Panc1 (cell line): ENCODE measurements at regions not wholly inside any gene's neighbourhood (a gene's known extent, or its start where the extent isn't known, plus 50 kb on each side); places are given as distances from the start of the nearest gene placed in this dataset.

Source experiments
- ATAC-seq: fragments of 200-7000 bp; cut with Tn5 transposase; 2 replicates; pipeline ENCODE4 v1.9.1; 2020; ENCODE audit warnings: mild to moderate bottlenecking, moderate library complexity
- BruUV-seq: library from RNA; stranded (reverse); fragments of 400-500 nt; replicated peaks from 2 replicates; lab custom pipeline; 2021; lab: Mats Ljungman, UMichigan
- CTCF ChIA-PET: fragments of 300-600 bp; sonication (Branson Sonifier 250); formaldehyde crosslinking; loops from one replicate; lab custom pipeline; 2022; ENCODE audit warnings: antibody characterized with exemption; lab: Charles Lee
- POLR2A ChIA-PET: fragments of 300-600 bp; sonication (Branson Sonifier 250); formaldehyde crosslinking; loops from one replicate; lab custom pipeline; 2022; ENCODE audit warnings: antibody characterized with exemption; lab: Charles Lee
- DNase-seq: peaks from one replicate; pipeline ENCODE4 v3.0.0-alpha.2; 2010; ENCODE audit warnings: low read depth, low spot score
- H3K27ac ChIP-seq: 2 replicates; pipeline ENCODE4 v1.5.1; 2011; ENCODE audit warnings: mild to moderate bottlenecking, low read length, inconsistent platforms
- H3K27me3 ChIP-seq: fragments of 200-500 bp; sonication (Bioruptor generic); 2 replicates; pipeline ENCODE4 v1.6.0; 2014; ENCODE audit warnings: low read length, inconsistent platforms; ENCODE audit not compliant: control insufficient read depth, insufficient read depth
- H3K36me3 ChIP-seq: fragments of 200-500 bp; sonication (Bioruptor generic); 2 replicates; pipeline ENCODE4 v1.5.1; 2014; ENCODE audit warnings: inconsistent platforms, mild to moderate bottlenecking, low read length, moderate library complexity; ENCODE audit not compliant: control insufficient read depth, insufficient read depth
- H3K4me1 ChIP-seq: 2 replicates; pipeline ENCODE4 v1.5.1; 2011; ENCODE audit warnings: inconsistent platforms, mild to moderate bottlenecking, low read length, moderate library complexity; ENCODE audit not compliant: control insufficient read depth, insufficient read depth
- H3K4me3 ChIP-seq, 2 experiments: 2 replicates each; pipeline ENCODE4 v1.5.1; 2011 to 2012; ENCODE audit warnings: low read depth in 2 of 2, low read length in 2 of 2, mild to moderate bottlenecking in 2 of 2, inconsistent platforms in 1 of 2, moderate library complexity in 1 of 2
- H3K9me3 ChIP-seq: fragments of 200-500 bp; sonication (Bioruptor generic); 2 replicates; pipeline ENCODE4 v1.5.1; 2014; ENCODE audit warnings: low read depth, mild to moderate bottlenecking, inconsistent platforms, low read length, moderate library complexity; ENCODE audit not compliant: control insufficient read depth, insufficient read depth
- CTCF ChIP-seq: fragments of 450-650 bp; IDR thresholded peaks from 2 replicates; pipeline ENCODE4 v1.5.1; 2017; ENCODE audit warnings: mild to moderate bottlenecking
- POLR2AphosphoS5 ChIP-seq: IDR thresholded peaks from 2 replicates; pipeline ENCODE4 v1.6.1; 2012; ENCODE audit warnings: mild to moderate bottlenecking, low read depth, low read length, moderate library complexity
- SIN3A ChIP-seq: IDR thresholded peaks from 2 replicates; pipeline ENCODE4 v1.6.1; 2012; ENCODE audit warnings: low read depth, mild to moderate bottlenecking, low read length, moderate library complexity, borderline replicate concordance; ENCODE audit not compliant: insufficient read depth
- TCF7L2 ChIP-seq: IDR thresholded peaks from 2 replicates; pipeline ENCODE4 v1.6.1; 2011; ENCODE audit warnings: mild to moderate bottlenecking, low read depth, low read length, inconsistent platforms
- in situ Hi-C: cut with HindIII; loops from 2 replicates; pipeline ENCODE4 v1.10.0; 2016; ENCODE audit warnings: low sequenced_read_pairs, low pct_unique_long_range_greater_than_20kb
- intact Hi-C: fragments of 100-400 bp; cut with micrococcal nuclease; formaldehyde crosslinking; loops from one replicate; pipeline ENCODE4 v1.10.0; 2022; ENCODE audit not compliant: unreplicated experiment
- TF ChIP-seq, protein P1 (sequence below), 2 experiments: IDR thresholded peaks; 2 replicates each; pipeline ENCODE4 v1.6.1; 2011 to 2012; ENCODE audit warnings: low read depth in 2 of 2, control low read depth in 1 of 2, low read length in 1 of 2, mild to moderate bottlenecking in 1 of 2, moderate library complexity in 1 of 2; ENCODE audit not compliant: insufficient read depth in 1 of 2

DNA sequence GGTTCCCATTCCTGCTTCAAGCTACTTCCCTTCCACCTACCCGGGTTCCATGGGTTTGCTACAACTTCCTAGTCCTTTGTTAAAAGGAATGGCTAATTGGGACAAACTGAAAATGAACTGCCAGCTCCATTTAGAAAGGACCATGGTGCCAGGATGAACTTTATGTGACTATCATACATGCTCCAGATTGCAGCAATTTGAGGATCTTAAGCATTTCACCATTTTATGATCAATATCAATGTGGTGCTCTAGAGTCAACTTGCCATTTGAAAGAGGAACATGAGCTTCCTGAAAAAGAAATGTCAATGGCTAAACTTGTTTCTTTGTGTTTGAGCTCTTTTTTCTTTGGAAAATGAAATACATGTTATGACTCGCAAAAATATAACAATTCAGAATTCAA lies 92.7 kb upstream of the IL15 start:
- Histone ChIP-seq H3K27me3 (no peaks in the 10 kb centered on the region), H3K4me1 (no peaks in the 10 kb centered on the region), H3K27ac (no peak overlapping the region), H3K36me3 (no peaks in the 10 kb centered on the region), H3K9me3 (0 out of 2 replicates have a peak, but pooled peaks cover under 1% of the 10 kb centered on the region), H3K4me3 (no peak overlapping the region)
- TF ChIP-seq SIN3A (no peak), CTCF (no peak), POLR2AphosphoS5 (no peak), TCF7L2 (no peak)
- TF ChIP-seq, protein P1, sequence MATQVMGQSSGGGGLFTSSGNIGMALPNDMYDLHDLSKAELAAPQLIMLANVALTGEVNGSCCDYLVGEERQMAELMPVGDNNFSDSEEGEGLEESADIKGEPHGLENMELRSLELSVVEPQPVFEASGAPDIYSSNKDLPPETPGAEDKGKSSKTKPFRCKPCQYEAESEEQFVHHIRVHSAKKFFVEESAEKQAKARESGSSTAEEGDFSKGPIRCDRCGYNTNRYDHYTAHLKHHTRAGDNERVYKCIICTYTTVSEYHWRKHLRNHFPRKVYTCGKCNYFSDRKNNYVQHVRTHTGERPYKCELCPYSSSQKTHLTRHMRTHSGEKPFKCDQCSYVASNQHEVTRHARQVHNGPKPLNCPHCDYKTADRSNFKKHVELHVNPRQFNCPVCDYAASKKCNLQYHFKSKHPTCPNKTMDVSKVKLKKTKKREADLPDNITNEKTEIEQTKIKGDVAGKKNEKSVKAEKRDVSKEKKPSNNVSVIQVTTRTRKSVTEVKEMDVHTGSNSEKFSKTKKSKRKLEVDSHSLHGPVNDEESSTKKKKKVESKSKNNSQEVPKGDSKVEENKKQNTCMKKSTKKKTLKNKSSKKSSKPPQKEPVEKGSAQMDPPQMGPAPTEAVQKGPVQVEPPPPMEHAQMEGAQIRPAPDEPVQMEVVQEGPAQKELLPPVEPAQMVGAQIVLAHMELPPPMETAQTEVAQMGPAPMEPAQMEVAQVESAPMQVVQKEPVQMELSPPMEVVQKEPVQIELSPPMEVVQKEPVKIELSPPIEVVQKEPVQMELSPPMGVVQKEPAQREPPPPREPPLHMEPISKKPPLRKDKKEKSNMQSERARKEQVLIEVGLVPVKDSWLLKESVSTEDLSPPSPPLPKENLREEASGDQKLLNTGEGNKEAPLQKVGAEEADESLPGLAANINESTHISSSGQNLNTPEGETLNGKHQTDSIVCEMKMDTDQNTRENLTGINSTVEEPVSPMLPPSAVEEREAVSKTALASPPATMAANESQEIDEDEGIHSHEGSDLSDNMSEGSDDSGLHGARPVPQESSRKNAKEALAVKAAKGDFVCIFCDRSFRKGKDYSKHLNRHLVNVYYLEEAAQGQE (IDR thresholded peaks at IDR 0.05; ENCODE audit: insufficient read depth in 1 of 2, low read depth in 2 of 2, low read length in 1 of 2), result no peak
- intact Hi-C loops, result no loop called here
- ATAC-seq (no peak), DNase-seq (no peak)
- ChIA-PET CTCF (no interaction called here), POLR2A (no interaction called here)
- in situ Hi-C loops, result no loop called here
- BruUV-seq, result no TSS peak

- TF ChIP-seq TCF7L2 (no peak), POLR2AphosphoS5 (no peak), CTCF (no peak), SIN3A (no peak)
- TF ChIP-seq, protein P1 (IDR thresholded peaks at IDR 0.05; ENCODE audit: insufficient read depth in 1 of 2, low read depth in 2 of 2, low read length in 1 of 2), result no peak
- no peak for DNase-seq
- no peak for ATAC-seq
- no peaks in the 10 kb centered on the region for H3K36me3 ChIP-seq
- H3K27ac ChIP-seq, result no peak overlapping the region
- CTCF ChIA-PET, result no interaction called here
- H3K4me3 ChIP-seq, result no peak overlapping the region
- no peaks in the 10 kb centered on the region for H3K9me3 ChIP-seq
- H3K27me3 ChIP-seq, result no peaks in the 10 kb centered on the region
- intact Hi-C loops (no loop called here), in situ Hi-C loops (no loop called here)
- no TSS peak for BruUV-seq
- POLR2A ChIA-PET, result no interaction called here
- no peaks in the 10 kb centered on the region for H3K4me1 ChIP-seq
Measured at GRCh38 chr4:141548791-141549190, 87.6 kb upstream of the IL15 start.
